ENCODE measurements at regions not wholly inside any gene's neighbourhood (a gene's known extent, or its start where the extent isn't known, plus 50 kb on each side); places are given as distances from the start of the nearest gene placed in this dataset.

DNA sequence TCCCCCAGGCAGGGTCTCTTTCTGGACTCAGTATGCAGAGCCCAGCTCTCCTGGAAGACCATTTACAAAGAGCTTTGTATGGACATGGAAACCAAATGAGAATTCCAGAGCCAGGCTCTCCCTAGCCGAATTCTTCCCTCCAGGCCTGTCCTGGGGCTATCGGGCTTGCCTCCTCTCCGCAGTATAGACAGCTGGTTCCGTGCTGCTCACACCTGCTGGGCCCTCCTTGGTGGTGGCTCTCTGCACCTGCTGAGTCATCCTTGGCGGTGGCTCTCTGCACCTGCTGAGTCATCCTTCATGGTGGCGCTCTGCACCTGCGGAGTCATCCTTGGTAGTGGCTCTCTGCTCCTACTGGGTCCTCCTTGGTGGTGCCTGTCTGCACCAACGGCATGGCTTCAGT, 743.5 kb downstream of the BRD1 start:
- DNase-seq, result no peak
- no peak overlapping the region for H3K27ac ChIP-seq
- WGBS, 4 donors, result 74 to 87% (median 78%) methylated on average over 7 to 8 of the region's 8 CpGs
- no peaks in the 10 kb centered on the region for H3K4me1 ChIP-seq (replicated peaks in 1 of 2)
- H3K27me3 ChIP-seq, result peaks cover 7% of the 10 kb centered on the region
- H3K9me3 ChIP-seq (replicated peaks in 1 of 3), result no peaks in the 10 kb centered on the region
- H3K4me3 ChIP-seq, result no peak overlapping the region
- intact Hi-C loops (cut with DNase I), result no loop called here
- TF ChIP-seq, protein P1, sequence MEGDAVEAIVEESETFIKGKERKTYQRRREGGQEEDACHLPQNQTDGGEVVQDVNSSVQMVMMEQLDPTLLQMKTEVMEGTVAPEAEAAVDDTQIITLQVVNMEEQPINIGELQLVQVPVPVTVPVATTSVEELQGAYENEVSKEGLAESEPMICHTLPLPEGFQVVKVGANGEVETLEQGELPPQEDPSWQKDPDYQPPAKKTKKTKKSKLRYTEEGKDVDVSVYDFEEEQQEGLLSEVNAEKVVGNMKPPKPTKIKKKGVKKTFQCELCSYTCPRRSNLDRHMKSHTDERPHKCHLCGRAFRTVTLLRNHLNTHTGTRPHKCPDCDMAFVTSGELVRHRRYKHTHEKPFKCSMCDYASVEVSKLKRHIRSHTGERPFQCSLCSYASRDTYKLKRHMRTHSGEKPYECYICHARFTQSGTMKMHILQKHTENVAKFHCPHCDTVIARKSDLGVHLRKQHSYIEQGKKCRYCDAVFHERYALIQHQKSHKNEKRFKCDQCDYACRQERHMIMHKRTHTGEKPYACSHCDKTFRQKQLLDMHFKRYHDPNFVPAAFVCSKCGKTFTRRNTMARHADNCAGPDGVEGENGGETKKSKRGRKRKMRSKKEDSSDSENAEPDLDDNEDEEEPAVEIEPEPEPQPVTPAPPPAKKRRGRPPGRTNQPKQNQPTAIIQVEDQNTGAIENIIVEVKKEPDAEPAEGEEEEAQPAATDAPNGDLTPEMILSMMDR (IDR thresholded peaks at IDR 0.05), result no peak
- no peak for TF ChIP-seq POLR2A (IDR thresholded peaks at IDR 0.05)
- H3K36me3 ChIP-seq (replicated peaks in 1 of 2), result no peaks in the 10 kb centered on the region

DNA sequence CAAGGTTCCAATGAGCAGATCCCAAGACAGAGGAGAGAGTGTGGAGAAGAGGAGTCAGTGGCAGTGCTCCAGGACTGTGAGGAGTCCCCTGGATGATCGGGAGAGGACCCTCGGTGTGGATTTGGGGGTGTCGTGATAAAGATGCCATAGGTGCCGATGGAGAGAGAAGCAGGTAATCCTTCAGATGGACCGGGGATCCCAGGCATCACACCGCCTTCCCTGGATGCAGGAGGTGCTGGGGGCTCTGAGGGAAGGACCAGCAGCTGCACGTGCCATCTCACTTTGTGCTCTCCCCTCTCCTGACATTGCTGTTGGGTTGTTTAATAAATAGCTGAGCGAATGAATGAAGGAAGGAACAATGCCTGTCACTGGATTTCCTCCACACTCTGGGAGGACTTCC, 744.1 kb downstream of the BRD1 start:
- Histone ChIP-seq H3K4me3 (no peak overlapping the region), H3K9me3 (replicated peaks in 1 of 3) (no peaks in the 10 kb centered on the region), H3K27me3 (peaks cover 7% of the 10 kb centered on the region), H3K27ac (no peak overlapping the region), H3K36me3 (replicated peaks in 1 of 2) (no peaks in the 10 kb centered on the region), H3K4me1 (replicated peaks in 1 of 2) (no peaks in the 10 kb centered on the region)
- TF ChIP-seq POLR2A (IDR thresholded peaks at IDR 0.05), result no peak
- TF ChIP-seq, protein P1 (IDR thresholded peaks at IDR 0.05), result no peak
- intact Hi-C loops (cut with DNase I), result no loop called here
- no peak for DNase-seq
- WGBS, 4 donors, result 65 to 82% (median 76%) methylated on average over 8 of the region's 8 CpGs

DNA sequence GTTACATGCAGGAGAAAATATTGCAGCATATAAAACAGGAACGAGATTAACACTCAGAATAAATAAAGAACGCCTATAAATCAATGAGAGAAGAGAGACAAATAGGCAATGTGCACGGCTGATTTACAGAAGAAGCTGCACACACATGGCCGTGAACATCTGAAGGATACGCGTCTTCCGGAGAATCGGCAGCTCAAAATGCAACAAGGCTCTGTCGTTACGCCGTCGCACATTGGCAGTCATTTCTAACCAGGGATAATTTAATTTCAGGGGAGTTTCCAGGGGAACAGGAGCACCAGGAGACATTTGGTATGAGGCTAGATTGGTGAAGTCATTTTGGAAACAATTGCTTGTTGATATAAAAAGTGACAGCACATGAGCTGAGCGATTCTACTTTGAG, 745.2 kb downstream of the BRD1 start:
- no peaks in the 10 kb centered on the region for H3K4me1 ChIP-seq (replicated peaks in 1 of 2)
- H3K9me3 ChIP-seq (replicated peaks in 1 of 3), result no peaks in the 10 kb centered on the region
- TF ChIP-seq, protein P1 (IDR thresholded peaks at IDR 0.05), result no peak
- no peak for TF ChIP-seq POLR2A (IDR thresholded peaks at IDR 0.05)
- H3K36me3 ChIP-seq (replicated peaks in 1 of 2), result no peaks in the 10 kb centered on the region
- no peak overlapping the region for H3K27ac ChIP-seq
- peaks cover 7% of the 10 kb centered on the region for H3K27me3 ChIP-seq
- intact Hi-C loops (cut with DNase I), result no loop called here
- DNase-seq, result no peak
- WGBS, 4 donors, result 78 to 86% (median 79%) methylated on average over 13 of the region's 13 CpGs
- no peak overlapping the region for H3K4me3 ChIP-seq

DNA sequence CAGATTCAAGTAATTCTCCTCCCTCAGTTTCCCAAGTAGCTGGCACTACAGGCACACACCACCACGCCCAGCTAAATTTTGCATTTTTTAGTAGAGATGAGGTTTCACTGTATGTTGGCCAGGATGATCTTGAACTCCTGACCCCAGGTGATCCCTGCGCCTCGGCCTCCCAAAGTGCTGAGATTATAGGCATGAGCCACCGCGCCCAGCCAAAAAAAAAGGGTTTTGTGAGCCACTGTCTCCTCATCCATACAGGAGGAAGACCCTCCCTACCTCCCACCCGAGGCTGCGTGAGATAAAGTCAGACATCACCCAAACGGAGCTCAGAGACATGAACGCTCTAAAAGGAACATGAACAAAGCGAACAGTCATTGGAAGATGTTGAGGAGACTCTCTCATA, 745.7 kb downstream of the BRD1 start:
- no peak for DNase-seq
- no peaks in the 10 kb centered on the region for H3K4me1 ChIP-seq (replicated peaks in 1 of 2)
- no peak overlapping the region for H3K27ac ChIP-seq
- H3K9me3 ChIP-seq (replicated peaks in 1 of 3), result no peaks in the 10 kb centered on the region
- no peaks in the 10 kb centered on the region for H3K36me3 ChIP-seq (replicated peaks in 1 of 2)
- WGBS, 4 donors, result 64 to 78% (median 72%) methylated on average over 10 of the region's 10 CpGs
- H3K4me3 ChIP-seq, result no peak overlapping the region
- H3K27me3 ChIP-seq, result peaks cover 7% of the 10 kb centered on the region
- intact Hi-C loops (cut with DNase I), result no loop called here
- TF ChIP-seq, protein P1 (IDR thresholded peaks at IDR 0.05), result no peak
- TF ChIP-seq POLR2A (IDR thresholded peaks at IDR 0.05), result no peak

Data from adrenal gland (tissue), 9 donors.